SJSA1 (cell line): ENCODE measurements at regions not wholly inside any gene's neighbourhood (a gene's known extent, or its start where the extent isn't known, plus 50 kb on each side); places are given as distances from the start of the nearest gene placed in this dataset.

Source experiments
- DNase-seq, 2 experiments: peaks; one replicate each; pipeline ENCODE4 v3.0.0-alpha.2; 2015 to 2020; ENCODE audit warnings: low spot score in 2 of 2, low read depth in 1 of 2
- H3K27ac ChIP-seq: fragments of 250-450 bp; sonication (Bioruptor Pico); 2 replicates; pipeline ENCODE4 v1.5.1; 2020; ENCODE audit warnings: mild to moderate bottlenecking, moderate library complexity
- H3K27me3 ChIP-seq: fragments of 250-450 bp; sonication (Bioruptor Pico); replicated peaks from 2 replicates; pipeline ENCODE4 v1.5.1; 2020; ENCODE audit warnings: mild to moderate bottlenecking, moderate library complexity
- H3K36me3 ChIP-seq: fragments of 250-450 bp; sonication (Bioruptor Pico); 2 replicates; pipeline ENCODE4 v1.5.1; 2020; ENCODE audit warnings: mild to moderate bottlenecking
- H3K4me1 ChIP-seq: fragments of 250-450 bp; sonication (Bioruptor Pico); replicated peaks from 2 replicates; pipeline ENCODE4 v1.6.1; 2021; ENCODE audit warnings: mild to moderate bottlenecking
- H3K4me3 ChIP-seq: fragments of 250-450 bp; sonication (Bioruptor Pico); 2 replicates; pipeline ENCODE4 v1.5.1; 2020; ENCODE audit warnings: mild to moderate bottlenecking
- H3K9me3 ChIP-seq: fragments of 250-450 bp; sonication (Bioruptor Pico); replicated peaks from 2 replicates; pipeline ENCODE4 v1.5.1; 2020; ENCODE audit warnings: mild to moderate bottlenecking

DNA sequence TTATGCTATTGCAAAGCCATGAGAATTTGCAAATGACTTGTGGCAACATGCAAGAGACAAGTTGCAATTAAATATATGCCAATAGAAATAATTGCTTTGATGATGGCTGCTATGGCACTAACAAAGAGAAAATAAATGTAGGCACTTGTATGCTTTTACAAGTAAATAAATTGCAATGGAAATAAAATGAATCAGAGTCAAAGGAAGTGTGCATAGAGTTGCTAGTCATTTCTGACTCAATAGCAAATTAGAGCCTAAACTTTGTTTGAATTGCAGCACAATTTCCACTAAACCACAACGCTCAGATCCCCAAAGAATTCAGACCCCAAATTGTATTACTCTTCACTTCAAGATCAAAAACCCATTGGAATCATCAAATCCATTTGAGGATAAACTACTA is 792.1 kb upstream of the ARGLU1 start:
- Histone ChIP-seq H3K4me1 (peaks cover under 1% of the 10 kb centered on the region; the same call in 1 of the 2 replicates), H3K4me3 (no peak overlapping the region), H3K36me3 (no peaks in the 10 kb centered on the region), H3K27me3 (no peaks in the 10 kb centered on the region), H3K9me3 (no peaks in the 10 kb centered on the region), H3K27ac (no peak overlapping the region)
- DNase-seq, result no peak

DNA sequence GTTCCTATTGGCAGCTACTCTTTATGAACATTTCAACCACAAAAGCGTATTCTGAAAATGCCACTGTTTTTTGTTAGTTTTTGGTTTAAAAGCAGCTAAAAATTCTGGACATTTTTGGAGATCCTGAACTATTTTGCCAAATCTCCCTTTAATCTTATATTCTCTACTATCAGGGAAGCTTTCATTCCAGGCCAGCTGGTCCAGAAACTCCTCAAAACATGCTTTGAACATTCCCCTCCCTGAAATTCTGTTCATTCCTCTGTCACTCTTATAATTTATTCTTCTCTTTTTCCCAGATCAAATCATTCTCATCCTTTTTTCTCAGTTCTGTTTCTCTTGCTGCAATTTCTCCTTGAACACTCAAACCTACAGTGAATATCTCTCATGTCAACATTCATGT is 790.9 kb upstream of the ARGLU1 start:
- no peak overlapping the region for H3K4me3 ChIP-seq
- H3K27me3 ChIP-seq, result no peaks in the 10 kb centered on the region
- H3K9me3 ChIP-seq, result no peaks in the 10 kb centered on the region
- DNase-seq, result no peak
- no peaks in the 10 kb centered on the region for H3K36me3 ChIP-seq
- no peak overlapping the region for H3K27ac ChIP-seq
- no peaks in the 10 kb centered on the region for H3K4me1 ChIP-seq

DNA sequence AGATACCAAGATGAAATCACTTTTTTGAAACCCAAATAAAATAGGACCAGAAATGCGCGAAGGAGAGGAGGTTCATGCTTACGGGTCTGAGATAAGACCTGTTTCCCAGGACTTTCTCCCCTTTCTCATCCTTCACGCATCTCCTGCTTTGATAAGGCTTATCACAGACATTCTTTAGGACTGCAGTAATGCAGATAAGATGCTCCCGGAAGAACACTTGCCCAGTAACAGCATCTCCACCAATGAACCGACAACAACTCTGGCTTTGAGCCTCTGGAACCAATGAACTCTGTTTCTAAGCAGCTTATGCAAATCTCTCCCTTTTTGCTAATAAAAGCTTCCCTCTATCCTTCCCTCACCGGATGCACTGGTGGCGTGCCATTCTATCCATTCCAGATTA is 783.4 kb upstream of the ARGLU1 start:
- H3K4me3 ChIP-seq, result no peak overlapping the region
- H3K4me1 ChIP-seq, result no peaks in the 10 kb centered on the region; the same call in 1 of the 2 replicates
- DNase-seq, result no peak
- H3K27ac ChIP-seq, result no peak overlapping the region
- H3K27me3 ChIP-seq, result no peaks in the 10 kb centered on the region
- no peaks in the 10 kb centered on the region for H3K9me3 ChIP-seq
- H3K36me3 ChIP-seq, result no peaks in the 10 kb centered on the region

DNA sequence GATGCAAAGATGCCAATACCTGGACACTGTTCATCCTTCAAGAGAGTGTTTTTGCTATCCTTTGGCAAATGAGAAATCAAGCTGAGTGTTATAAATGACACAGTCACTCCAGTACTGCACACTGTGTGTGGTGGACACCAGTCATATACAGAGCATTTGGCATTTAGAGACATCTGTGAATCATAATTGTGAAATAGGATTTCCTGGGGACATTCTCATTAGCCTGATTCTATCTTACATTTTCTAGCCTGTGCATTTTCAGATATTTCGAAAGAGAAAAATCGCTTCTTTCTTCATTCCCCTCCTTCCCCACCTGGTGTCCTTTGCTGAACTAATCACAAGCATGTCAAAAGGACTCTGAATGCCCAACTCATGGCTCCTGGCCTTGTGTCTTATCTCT is 781.0 kb upstream of the ARGLU1 start:
- Histone ChIP-seq H3K36me3 (no peaks in the 10 kb centered on the region), H3K4me3 (no peak overlapping the region), H3K27me3 (no peaks in the 10 kb centered on the region), H3K27ac (no peak overlapping the region), H3K4me1 (no peaks in the 10 kb centered on the region; the same call in 1 of the 2 replicates), H3K9me3 (no peaks in the 10 kb centered on the region)
- no peak for DNase-seq

DNA sequence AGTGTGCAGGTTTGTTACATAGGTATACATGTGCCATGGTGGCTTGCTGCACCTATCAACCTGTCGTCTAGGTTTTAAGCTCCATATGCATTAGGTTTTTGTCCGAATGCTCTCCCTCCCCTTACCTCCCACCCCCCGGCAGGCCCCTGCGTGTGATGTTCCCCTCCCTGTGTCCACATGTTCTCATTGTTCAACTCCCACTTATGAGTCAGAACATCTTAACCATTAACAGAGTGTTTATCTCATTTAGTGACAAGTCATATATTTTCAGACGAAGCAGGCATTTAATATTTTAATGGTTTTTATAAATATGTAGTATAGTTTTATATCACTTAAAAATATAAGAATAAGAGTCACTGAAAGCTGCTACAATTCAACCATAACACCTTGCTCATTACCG is 780.5 kb upstream of the ARGLU1 start:
- no peaks in the 10 kb centered on the region for H3K27me3 ChIP-seq
- no peak overlapping the region for H3K27ac ChIP-seq
- no peak overlapping the region for H3K4me3 ChIP-seq
- H3K36me3 ChIP-seq, result no peaks in the 10 kb centered on the region
- DNase-seq, result no peak
- H3K4me1 ChIP-seq, result no peaks in the 10 kb centered on the region; the same call in 1 of the 2 replicates
- no peaks in the 10 kb centered on the region for H3K9me3 ChIP-seq

DNA sequence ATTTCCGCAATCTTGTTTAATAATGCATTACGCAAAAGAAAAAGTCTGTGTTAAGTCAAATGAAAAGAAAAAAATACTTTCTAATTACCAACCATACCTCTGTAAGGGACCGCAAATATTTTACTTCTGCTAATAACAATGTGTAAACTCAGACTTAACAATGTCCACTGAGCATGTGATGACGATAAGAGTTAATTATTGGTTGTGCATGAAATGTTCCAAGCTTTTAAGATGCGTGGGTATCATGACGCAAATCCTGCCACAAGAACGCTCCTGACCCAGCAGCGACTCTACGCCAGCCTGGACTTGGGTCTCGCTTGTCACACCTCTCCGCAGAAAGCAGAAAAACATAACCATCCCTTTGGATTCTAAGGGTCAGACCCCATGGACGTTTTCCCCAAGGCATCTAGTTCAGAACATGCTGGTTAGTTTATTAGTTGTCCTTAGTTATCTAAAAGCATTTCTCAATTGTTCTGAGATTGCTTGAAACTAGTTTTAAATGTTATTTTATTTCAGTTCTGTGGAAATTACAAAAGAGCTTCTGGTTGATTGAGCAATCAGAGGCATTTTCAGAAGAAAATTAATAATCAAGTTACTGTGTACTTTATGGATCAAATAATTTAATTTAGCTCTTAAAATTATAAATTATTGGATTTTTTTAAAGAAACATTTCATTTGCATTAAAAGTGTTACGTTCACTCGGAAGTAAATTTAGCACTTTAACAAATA is 779.9 kb upstream of the ARGLU1 start:
- Histone ChIP-seq H3K4me1 (no peaks in the 10 kb centered on the region; the same call in 1 of the 2 replicates), H3K36me3 (no peaks in the 10 kb centered on the region), H3K9me3 (no peaks in the 10 kb centered on the region), H3K4me3 (no peak overlapping the region), H3K27me3 (no peaks in the 10 kb centered on the region), H3K27ac (no peak overlapping the region)
- DNase-seq, result no peak

DNA sequence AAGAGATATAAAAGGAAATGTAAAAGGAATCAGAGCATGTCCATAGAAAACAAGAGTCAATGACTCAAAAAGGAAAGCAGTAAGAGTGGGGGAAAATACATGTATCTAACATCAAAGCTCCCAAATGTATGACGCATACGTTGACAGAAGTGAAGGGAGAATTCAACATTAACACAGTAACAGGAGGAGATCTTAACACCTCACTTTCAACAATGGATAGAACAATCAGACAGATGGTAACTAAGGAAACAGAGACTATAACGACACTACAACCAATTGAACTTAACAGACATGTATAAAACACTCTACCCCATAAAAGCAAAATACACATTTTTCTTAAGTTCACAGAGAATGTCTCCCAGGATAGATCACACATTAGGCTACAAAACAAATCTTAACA is 774.8 kb upstream of the ARGLU1 start:
- DNase-seq, result no peak
- no peaks in the 10 kb centered on the region for H3K9me3 ChIP-seq
- H3K4me1 ChIP-seq, result no peaks in the 10 kb centered on the region
- H3K27me3 ChIP-seq, result no peaks in the 10 kb centered on the region
- H3K4me3 ChIP-seq, result no peak overlapping the region
- no peak overlapping the region for H3K27ac ChIP-seq
- no peaks in the 10 kb centered on the region for H3K36me3 ChIP-seq

DNA sequence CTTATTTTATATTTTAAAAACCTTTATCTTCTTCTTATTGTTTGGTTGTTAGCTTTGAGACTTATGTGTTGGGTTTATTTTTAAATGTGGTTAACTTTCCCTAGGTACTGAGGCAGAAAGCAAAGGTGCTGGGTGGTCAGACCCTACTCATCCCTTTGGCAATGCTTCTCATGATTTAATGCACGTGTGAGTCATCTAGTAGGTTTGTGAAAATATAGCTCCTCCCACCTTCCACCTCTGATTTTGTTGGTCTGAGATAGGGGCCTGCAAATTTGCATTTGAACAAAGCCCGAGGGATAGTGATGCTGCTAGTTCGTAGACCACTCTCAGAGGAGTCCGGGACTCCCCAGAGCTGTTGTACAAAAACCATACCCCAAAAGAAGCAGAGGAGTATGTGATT is 771.3 kb upstream of the ARGLU1 start:
- no peaks in the 10 kb centered on the region for H3K36me3 ChIP-seq
- H3K27ac ChIP-seq, result no peak overlapping the region
- DNase-seq, result no peak
- no peak overlapping the region for H3K4me3 ChIP-seq
- H3K4me1 ChIP-seq, result no peaks in the 10 kb centered on the region
- H3K9me3 ChIP-seq, result no peaks in the 10 kb centered on the region
- H3K27me3 ChIP-seq, result peaks cover 4% of the 10 kb centered on the region; the same call in 1 of the 2 replicates

DNA sequence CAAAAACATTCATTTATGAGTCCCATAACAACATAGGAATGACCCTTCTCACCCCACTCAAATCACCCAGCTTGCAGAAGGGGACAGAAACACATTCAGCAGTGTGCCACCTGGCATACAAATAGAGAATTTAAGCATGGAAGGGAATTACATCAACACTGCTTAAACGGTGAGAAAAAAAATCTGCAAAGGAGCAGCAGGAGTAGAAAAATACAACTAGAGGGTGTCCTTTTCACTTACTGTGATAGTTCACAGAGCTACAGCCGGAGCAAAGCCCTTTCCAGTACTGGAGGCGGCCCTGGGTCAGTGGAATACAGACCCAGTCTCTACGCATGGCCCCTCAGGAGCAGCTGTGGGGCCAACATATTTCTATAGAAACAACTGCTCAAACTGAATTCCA is 764.3 kb upstream of the ARGLU1 start:
- Histone ChIP-seq H3K27ac (no peak overlapping the region), H3K4me1 (no peaks in the 10 kb centered on the region), H3K4me3 (no peak overlapping the region), H3K27me3 (peaks cover 6% of the 10 kb centered on the region; the same call in 1 of the 2 replicates), H3K9me3 (no peaks in the 10 kb centered on the region), H3K36me3 (no peaks in the 10 kb centered on the region)
- no peak for DNase-seq

DNA sequence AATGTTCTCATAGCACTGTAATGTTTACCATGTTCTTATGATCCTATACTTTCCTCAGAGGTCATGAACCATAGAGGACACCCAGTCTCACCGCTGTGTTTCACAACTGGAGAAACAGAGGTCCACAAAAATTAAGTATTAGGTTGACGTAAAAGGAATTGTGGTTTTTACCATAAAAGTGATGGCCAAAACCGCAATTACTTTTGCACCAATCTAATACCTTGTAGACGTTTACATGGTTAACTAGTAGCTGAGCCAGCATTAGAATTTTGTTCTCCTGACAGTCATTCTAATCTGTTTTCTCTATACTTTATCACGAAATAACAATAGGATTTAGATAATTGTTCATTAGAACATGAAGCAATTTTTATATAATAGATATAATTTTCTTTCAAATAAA is 763.4 kb upstream of the ARGLU1 start:
- DNase-seq, result no peak
- no peaks in the 10 kb centered on the region for H3K4me1 ChIP-seq
- no peaks in the 10 kb centered on the region for H3K9me3 ChIP-seq
- no peak overlapping the region for H3K4me3 ChIP-seq
- no peaks in the 10 kb centered on the region for H3K36me3 ChIP-seq
- peaks cover 6% of the 10 kb centered on the region; the same call in 1 of the 2 replicates for H3K27me3 ChIP-seq
- no peak overlapping the region for H3K27ac ChIP-seq

DNA sequence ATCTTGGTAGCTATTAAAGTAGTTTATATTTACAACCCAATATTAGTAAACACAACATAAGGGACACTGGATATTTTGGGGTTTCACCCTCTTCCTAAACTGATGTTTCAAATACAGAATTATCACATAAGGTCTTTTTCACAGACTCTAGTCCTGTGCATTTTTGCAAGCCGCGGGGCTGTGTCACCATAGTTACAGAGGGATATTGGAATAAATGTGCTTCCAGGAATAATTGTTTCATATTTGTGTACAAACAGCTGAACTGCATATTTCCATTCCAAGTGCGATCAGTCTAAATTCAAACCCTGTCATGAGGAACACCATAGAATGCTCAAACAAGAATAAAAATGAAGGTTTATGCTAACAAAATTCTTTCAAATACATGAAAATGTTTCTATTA is 762.5 kb upstream of the ARGLU1 start:
- H3K27me3 ChIP-seq, result peaks cover 6% of the 10 kb centered on the region; the same call in 1 of the 2 replicates
- H3K36me3 ChIP-seq, result no peaks in the 10 kb centered on the region
- no peak overlapping the region for H3K27ac ChIP-seq
- no peak overlapping the region for H3K4me3 ChIP-seq
- no peaks in the 10 kb centered on the region for H3K9me3 ChIP-seq
- DNase-seq, result no peak
- no peaks in the 10 kb centered on the region for H3K4me1 ChIP-seq

DNA sequence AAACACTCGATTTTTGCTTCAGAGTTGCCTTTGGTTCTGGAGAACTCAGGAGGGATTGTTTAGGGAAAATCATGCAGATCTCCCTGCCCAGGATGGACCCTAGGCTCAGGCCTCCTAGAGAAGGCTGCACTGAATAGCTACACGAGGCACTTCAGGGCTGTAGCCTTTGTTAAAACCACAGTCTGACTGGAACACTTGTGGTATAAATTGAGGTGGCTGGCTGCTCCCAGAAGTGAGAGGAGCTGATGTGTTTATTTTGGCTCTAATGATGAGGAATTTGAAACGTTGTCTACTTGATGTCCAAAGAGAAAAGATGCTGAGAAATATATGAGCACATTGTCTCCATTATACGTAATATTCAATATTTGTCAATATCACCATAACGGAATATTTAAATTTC is 762.1 kb upstream of the ARGLU1 start:
- no peak for DNase-seq

DNA sequence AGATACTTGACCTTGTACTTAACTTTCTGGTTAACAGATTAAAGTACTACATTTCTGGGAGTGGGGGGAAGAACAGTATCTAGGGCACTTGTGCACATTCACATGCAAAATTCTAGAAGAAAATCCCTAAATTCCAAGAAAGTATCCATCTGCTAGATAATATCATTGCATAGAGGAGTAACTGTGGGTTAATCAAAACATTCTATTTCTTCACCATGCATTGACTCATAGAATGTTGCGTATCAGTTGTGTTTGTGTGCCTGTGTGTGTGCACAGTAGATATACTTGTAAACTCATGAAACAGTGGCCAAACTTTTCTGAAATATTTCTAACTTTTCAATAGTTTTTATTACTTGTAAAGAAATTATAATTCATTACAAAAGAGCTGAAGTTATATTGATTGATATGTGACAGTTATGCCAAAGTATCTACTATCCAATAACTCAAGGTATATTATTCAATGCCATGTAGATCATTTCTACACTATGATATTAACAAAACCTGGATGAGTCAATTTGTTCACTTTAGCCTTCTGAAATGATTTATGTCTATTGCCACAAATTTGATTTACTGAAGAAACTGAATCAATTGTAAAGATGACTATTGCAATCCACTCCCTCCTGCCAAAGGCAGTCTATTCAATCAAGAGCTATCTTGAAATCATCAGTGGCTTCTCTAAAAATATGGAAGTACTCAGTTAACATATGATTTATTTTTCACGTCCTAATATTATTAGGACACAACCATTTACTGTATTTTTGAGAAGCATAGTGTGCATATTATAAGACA is 756.7 kb upstream of the ARGLU1 start:
- Histone ChIP-seq H3K4me3 (no peak overlapping the region), H3K4me1 (no peaks in the 10 kb centered on the region), H3K36me3 (no peaks in the 10 kb centered on the region), H3K27me3 (no peaks in the 10 kb centered on the region), H3K27ac (no peak overlapping the region), H3K9me3 (no peaks in the 10 kb centered on the region)
- no peak for DNase-seq

More for the DNA sequence above, 762.1 kb upstream of the ARGLU1 start:
- Histone ChIP-seq H3K27me3 (peaks cover 6% of the 10 kb centered on the region; the same call in 1 of the 2 replicates), H3K4me1 (no peaks in the 10 kb centered on the region), H3K36me3 (no peaks in the 10 kb centered on the region), H3K9me3 (no peaks in the 10 kb centered on the region), H3K4me3 (no peak overlapping the region), H3K27ac (no peak overlapping the region)

DNA sequence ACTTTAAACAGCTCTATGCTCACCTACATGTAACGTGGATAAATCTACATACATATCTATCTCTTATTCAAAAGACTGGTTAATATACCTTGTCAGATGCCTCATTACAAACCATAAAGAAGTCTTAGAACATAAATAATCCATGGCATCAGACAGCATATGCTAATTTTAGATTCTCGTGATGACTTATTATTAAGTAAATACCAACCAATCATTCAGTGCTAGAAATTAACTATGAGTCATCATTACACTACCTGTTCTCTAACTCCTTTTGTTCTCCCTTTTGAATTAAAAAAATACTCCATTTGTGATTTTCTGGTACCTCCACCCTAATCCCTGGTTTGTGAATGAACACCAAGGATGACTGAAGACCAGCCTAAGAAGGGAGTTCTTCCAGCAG is 754.3 kb upstream of the ARGLU1 start:
- Histone ChIP-seq H3K4me3 (no peak overlapping the region), H3K9me3 (no peaks in the 10 kb centered on the region), H3K27me3 (no peaks in the 10 kb centered on the region), H3K36me3 (no peaks in the 10 kb centered on the region), H3K27ac (no peak overlapping the region), H3K4me1 (no peaks in the 10 kb centered on the region)
- no peak for DNase-seq
